GM06990 (cell line): ENCODE measurements at regions not wholly inside any gene's neighbourhood (a gene's known extent, or its start where the extent isn't known, plus 50 kb on each side); places are given as distances from the start of the nearest gene placed in this dataset.
"Not testable (repeated sequence)": the region's sequence is repeated elsewhere in the genome, so short reads cannot be mapped to it uniquely, and the experiment has no call there.

Experiments used
- DNase-seq: peaks from one replicate; pipeline ENCODE4 v3.0.0-alpha.2; 2011; ENCODE audit not compliant: insufficient read length; ENCODE audit errors: extremely low read depth
- H3K27me3 ChIP-seq: replicated peaks from 2 replicates; pipeline ENCODE4 v1.6.0; 2011; ENCODE audit warnings: low read length; ENCODE audit not compliant: control insufficient read depth, insufficient read depth
- H3K36me3 ChIP-seq: 2 replicates; pipeline ENCODE4 v1.5.1; 2011; ENCODE audit warnings: low read length; ENCODE audit not compliant: control insufficient read depth, insufficient read depth
- H3K4me3 ChIP-seq: replicated peaks from 2 replicates; pipeline ENCODE4 v1.5.1; 2011; ENCODE audit warnings: low read depth, mild to moderate bottlenecking, control low read depth, low read length
- CTCF ChIP-seq: IDR thresholded peaks from 2 replicates; pipeline ENCODE4 v1.5.1; 2011; ENCODE audit warnings: low read length, control low read depth, mild to moderate bottlenecking, inconsistent platforms; ENCODE audit not compliant: insufficient read depth, poor library complexity, severe bottlenecking

GRCh38 chr15:88998980-88999713 lies 86.0 kb upstream of the MFGE8 start:
- DNase-seq, result no peak
- no peak overlapping the region for H3K4me3 ChIP-seq
- no peak for TF ChIP-seq CTCF

DNA sequence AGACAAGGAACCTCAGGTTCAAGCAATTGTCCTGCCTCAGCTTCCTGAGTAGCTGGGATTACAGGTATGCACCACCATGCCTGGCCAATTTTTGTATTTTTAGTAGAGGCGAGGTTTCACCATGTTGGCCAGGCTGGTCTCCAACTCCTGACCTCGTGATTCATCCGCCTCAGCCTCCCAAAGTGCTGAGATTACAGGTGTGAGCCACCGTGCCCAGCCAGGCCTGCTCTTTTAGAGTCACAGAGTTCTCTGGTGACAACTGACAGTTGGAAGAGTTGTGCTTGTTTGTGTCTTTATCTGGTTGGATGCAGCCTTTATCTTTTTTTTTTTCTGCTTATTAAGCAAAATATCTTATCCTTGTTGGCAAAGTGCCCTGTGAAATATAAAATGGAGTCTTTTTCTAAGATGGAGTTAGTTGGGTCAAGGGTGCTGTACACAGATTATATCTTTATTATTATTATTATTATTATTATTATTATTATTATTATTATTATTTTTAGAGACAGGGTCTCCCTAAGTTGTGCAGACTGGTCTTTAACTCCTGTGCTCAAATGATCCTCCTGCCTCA lies 86.5 kb upstream of the ABHD2 start:
- not testable (repeated sequence) for H3K36me3 ChIP-seq, DNase-seq, H3K4me3 ChIP-seq, H3K27me3 ChIP-seq

More at GRCh38 chr15:88998980-88999713, 86.0 kb upstream of the MFGE8 start:
- Histone ChIP-seq H3K27me3 (peaks cover 1% of the 10 kb centered on the region; the same call in 1 of the 2 replicates), H3K36me3 (no peaks in the 10 kb centered on the region)

DNA sequence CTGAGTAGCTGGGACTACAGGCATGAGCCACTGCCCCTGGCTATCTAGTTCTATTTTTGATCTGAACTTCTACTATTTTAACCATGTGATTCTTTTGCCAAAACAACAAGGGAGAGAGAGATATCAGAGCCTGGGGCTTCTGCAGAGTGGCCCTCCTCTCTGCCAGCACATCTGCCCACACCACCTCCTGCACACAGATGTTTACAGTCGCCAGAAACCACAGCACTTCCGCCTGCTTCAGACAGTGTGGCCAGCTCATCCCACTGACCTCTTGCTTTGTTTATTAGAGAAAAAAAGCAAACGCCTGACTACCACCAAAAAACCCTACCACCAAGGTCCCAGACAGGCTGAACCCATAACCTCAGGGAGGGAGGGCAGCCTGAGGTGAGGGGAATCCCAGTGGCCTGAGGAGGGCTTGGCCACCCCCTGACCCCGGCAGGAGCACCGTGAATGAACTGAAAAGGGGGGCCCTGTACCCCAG lies 85.9 kb upstream of the ABHD2 start:
- DNase-seq, result no peak
- TF ChIP-seq CTCF, result no peak
- H3K36me3 ChIP-seq, result no peaks in the 10 kb centered on the region
- no peak overlapping the region for H3K4me3 ChIP-seq
- H3K27me3 ChIP-seq, result peaks cover 1% of the 10 kb centered on the region; the same call in 1 of the 2 replicates

DNA sequence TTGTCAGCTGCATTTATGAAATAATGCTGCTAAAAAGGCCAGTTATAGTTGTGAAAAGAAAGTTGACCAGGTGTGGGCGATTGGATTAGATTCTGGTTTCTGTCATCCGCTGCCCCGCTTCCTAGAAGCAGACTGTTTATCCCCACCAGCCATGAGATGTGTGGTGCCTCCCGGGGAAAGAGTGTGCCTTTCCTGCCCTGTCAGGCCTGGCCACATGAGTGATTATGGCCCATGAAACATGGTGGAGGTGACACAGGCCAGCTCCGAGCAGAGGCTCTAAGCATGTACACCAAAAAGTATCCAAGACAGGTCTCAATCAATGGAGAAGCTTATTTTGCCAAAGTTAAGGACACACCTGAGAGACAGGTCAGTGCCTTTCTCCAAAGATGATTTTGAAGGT lies 85.4 kb upstream of the ABHD2 start:
- no peak for TF ChIP-seq CTCF
- Histone ChIP-seq H3K4me3 (no peak overlapping the region), H3K27me3 (peaks cover 1% of the 10 kb centered on the region; the same call in 1 of the 2 replicates), H3K36me3 (no peaks in the 10 kb centered on the region)
- no peak for DNase-seq

DNA sequence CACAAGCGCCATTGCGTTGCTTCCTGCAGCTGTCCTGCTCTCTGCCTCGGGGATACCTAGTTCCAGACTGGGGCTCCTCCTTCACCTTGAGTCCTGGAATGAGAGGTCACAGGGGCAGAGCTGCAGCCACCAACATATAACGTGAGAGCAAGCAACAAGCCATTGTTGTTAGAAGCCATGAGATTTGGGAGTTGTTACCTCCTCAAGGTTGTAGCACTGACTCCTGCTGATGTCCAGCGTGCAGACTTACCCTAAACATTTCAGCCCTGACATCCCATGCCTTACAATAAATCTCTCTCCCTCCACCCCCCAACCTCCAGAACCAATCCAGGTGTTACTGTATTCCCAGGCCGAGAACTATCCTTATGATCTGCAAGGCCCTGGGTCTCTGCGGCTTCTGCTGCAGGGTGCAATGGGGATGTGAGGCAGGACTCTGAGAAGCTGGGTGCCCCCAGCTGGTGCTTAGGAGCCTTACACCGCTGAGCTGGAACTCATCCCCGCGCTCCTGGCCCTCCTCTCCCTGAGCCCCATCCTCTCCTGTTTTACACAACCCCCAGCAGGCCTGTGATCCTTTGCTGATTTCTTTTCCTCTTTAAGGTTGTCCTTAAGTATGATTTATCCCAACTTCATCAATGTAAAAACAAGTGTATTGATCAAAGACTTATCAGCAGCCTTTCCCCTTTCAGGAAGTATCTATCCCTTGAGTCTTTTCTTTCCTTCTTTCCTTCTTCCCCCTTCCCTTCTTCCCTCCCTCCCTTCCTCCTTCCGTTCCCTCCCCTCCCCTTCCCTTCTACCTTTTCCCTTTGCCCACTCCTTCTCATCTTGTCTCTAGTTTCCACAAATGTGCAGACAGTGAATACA lies 84.2 kb upstream of the ABHD2 start:
- no peak overlapping the region for H3K4me3 ChIP-seq
- no peaks in the 10 kb centered on the region for H3K27me3 ChIP-seq
- no peaks in the 10 kb centered on the region for H3K36me3 ChIP-seq
- peak; percentile 58 for TF ChIP-seq CTCF
- DNase-seq, result no peak

DNA sequence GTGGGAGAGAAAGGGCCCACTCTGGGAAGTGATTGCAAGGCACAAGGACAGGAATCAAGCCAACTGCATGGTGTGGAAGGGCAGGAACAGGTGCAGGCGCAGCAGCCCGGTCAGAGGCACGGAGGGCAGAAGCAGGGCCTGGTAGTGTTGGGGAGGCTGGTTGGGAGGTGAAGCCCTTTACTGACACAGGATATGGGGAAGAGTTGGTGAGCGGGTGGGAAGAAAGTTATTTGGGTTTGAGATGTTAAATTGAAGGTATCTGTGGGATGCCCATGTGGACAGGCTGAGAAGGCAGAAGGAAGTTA lies 83.6 kb upstream of the ABHD2 start:
- no peak for DNase-seq
- Histone ChIP-seq H3K27me3 (no peaks in the 10 kb centered on the region), H3K36me3 (no peaks in the 10 kb centered on the region), H3K4me3 (no peak overlapping the region)
- no peak for TF ChIP-seq CTCF

GRCh38 chr15:89007527-89007926 lies 80.7 kb upstream of the ABHD2 start:
- not testable (repeated sequence) for H3K27me3 ChIP-seq, DNase-seq, H3K36me3 ChIP-seq, H3K4me3 ChIP-seq
